GM10266 (cell line): ENCODE measurements at regions not wholly inside any gene's neighbourhood (a gene's known extent, or its start where the extent isn't known, plus 50 kb on each side); places are given as distances from the start of the nearest gene placed in this dataset.
A peak's percentile ranks its signal among the peaks of the same experiment; 100 is the strongest.

Experiments
- DNase-seq: peaks from one replicate; pipeline ENCODE4 v3.0.0; 2012; ENCODE audit errors: extremely low spot score
- CTCF ChIP-seq: IDR thresholded peaks from 2 replicates; pipeline ENCODE4 v1.5.1; 2012; ENCODE audit warnings: mild to moderate bottlenecking, low read depth; ENCODE audit not compliant: control insufficient read depth, insufficient read depth; ENCODE audit errors: missing control alignments

GRCh38 chr4:106502106-106502699 lies 133.6 kb upstream of the GIMD1 start:
- DNase-seq, result peak; percentile 50
- TF ChIP-seq CTCF, result peak; percentile 66

- TF ChIP-seq CTCF, result no peak
Observed at GRCh38 chr4:106497271-106497670, 128.7 kb upstream of the GIMD1 start.

GRCh38 chr4:106496061-106496460 lies 127.5 kb upstream of the GIMD1 start:
- TF ChIP-seq CTCF, result no peak
- DNase-seq, result no peak

More at GRCh38 chr4:106497271-106497670, 128.7 kb upstream of the GIMD1 start:
- no peak for DNase-seq

- no peak for DNase-seq
- no peak for TF ChIP-seq CTCF
Observed at GRCh38 chr4:106495476-106495875, 126.9 kb upstream of the GIMD1 start.

- TF ChIP-seq CTCF, result no peak
- DNase-seq, result no peak
Observed at GRCh38 chr4:106494066-106494465, 125.5 kb upstream of the GIMD1 start.

- TF ChIP-seq CTCF, result no peak
- no peak for DNase-seq
Observed at GRCh38 chr4:106493086-106493485, 124.5 kb upstream of the GIMD1 start.

GRCh38 chr4:106486533-106486932 lies 118.0 kb upstream of the GIMD1 start:
- no peak for TF ChIP-seq CTCF
- DNase-seq, result no peak
